GM10266 (cell line): ENCODE measurements at regions not wholly inside any gene's neighbourhood (a gene's known extent, or its start where the extent isn't known, plus 50 kb on each side); places are given as distances from the start of the nearest gene placed in this dataset.

Source experiments
- DNase-seq: peaks from one replicate; pipeline ENCODE4 v3.0.0; 2012; ENCODE audit errors: extremely low spot score
- CTCF ChIP-seq: IDR thresholded peaks from 2 replicates; pipeline ENCODE4 v1.5.1; 2012; ENCODE audit warnings: mild to moderate bottlenecking, low read depth; ENCODE audit not compliant: control insufficient read depth, insufficient read depth; ENCODE audit errors: missing control alignments

DNA sequence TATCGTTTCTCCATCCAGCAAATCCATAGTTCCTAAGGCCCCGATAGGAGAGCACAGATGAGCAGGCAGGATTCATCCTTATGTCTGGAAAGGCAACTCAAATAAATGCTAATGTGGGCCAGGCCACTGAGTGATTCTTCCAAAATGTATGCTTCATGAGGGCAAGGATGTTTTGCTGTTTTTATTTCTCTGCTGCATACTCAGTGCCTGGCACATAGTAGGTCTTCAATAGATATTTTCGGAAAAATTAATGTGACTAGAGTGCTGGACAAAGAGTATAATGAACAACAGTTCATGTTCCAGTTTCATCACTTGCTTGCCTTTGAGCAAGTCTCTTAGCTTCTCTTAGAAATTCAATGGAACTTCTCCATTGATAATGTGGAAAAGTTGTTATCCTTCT is 357.7 kb downstream of the PRDM2 start:
- no peak for DNase-seq
- TF ChIP-seq CTCF, result no peak

DNA sequence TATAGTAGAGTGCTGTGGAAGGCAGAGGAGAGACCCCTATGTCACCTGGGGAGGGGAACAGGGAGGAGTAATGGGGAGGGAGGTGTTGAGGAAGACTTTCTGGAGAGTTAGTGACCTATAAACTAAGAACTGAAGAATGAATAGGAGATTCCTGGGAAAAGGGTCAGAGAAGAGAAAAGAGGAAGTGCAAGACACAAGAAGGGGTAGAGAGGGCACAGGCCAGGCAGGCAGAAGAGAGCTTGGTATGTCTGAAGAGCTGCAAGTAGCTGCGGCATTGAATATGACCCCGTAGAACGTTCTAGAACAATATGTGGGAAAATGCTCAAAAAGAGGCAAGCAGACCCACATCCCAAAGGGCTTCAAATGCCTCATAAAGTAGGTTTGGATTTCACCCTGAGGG is 361.2 kb downstream of the PRDM2 start:
- no peak for TF ChIP-seq CTCF
- no peak for DNase-seq

DNA sequence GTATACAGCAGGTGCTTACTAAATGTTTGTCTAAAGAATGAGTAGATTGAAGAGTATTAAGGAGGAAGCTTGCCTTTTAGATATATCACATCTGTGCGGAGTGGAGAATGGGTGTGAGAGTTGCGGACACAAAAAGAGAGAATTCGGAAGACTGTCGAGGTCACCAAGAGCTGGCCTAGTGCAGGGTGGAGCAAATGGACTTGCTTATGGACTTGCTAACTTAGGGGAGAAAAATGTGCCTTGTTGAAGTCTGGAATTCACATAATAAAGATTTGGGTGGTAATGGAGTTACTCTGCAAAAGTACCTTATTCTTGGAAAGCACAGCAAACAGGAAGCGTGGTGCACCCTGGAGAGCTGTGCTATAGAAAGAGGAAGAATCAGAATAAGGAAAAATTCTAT is 361.7 kb downstream of the PRDM2 start:
- DNase-seq, result no peak
- no peak for TF ChIP-seq CTCF

GRCh38 chr1:14062669-14063068 is 362.7 kb downstream of the PRDM2 start:
- no peak for TF ChIP-seq CTCF
- no peak for DNase-seq

GRCh38 chr1:14064649-14065442 is 364.9 kb downstream of the PRDM2 start:
- DNase-seq, result no peak
- TF ChIP-seq CTCF, result no peak

DNA sequence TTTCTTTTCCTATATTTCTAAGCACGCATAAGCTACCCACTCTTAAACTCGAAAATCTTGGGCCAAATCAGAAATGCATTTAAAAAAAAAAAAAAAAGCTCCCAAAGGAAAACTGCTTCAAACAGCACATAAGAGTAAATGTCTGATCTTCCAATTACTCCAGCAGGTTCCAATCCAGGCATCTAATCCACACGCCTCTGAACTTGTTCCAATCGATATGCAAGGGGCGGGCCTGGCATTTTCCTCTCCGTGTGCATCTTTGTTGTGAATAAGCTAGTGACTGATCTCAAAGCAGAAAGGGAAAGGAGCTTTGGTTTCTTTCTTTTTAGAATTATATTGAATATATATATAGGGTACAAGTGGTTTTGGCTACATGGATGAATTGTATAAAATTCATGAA is 365.5 kb downstream of the PRDM2 start:
- DNase-seq, result no peak
- no peak for TF ChIP-seq CTCF

- TF ChIP-seq CTCF, result no peak
- no peak for DNase-seq
Measured at GRCh38 chr1:14067036-14067435, 367.0 kb downstream of the PRDM2 start.
